Endothelial cell of umbilical vein (primary cell): ENCODE measurements at regions not wholly inside any gene's neighbourhood (a gene's known extent, or its start where the extent isn't known, plus 50 kb on each side); places are given as distances from the start of the nearest gene placed in this dataset.

Source experiments
- BruUV-seq: library from RNA; stranded (reverse); fragments of 400-500 nt; replicated peaks from 2 replicates; lab custom pipeline; 2021; lab: Mats Ljungman, UMichigan
- CTCF ChIA-PET: fragments of 300-600, 350-600 bp; sonication (Branson Sonifier 250); formaldehyde crosslinking; loops from one replicate; lab custom pipeline; 2021; ENCODE audit warnings: antibody characterized with exemption, inconsistent platforms; lab: Charles Lee
- POLR2A ChIA-PET: fragments of 300-600, 350-600 bp; sonication (Branson Sonifier 250); formaldehyde crosslinking; loops from one replicate; lab custom pipeline; 2021; ENCODE audit warnings: antibody characterized with exemption, inconsistent platforms; lab: Charles Lee
- DNase-seq: peaks from one replicate; pipeline ENCODE4 v3.0.0-alpha.2; 2011; ENCODE audit warnings: low read depth, low spot score
- FAIRE-seq: peaks from 2 replicates; lab custom pipeline; 2011; peaks lifted over from hg19 to GRCh38; lab: Jason Lieb, UNC
- H2AFZ ChIP-seq: 2 replicates; pipeline ENCODE4 v1.6.0; 2012; ENCODE audit warnings: low read depth, low read length, control low read depth, inconsistent platforms
- H3K27ac ChIP-seq: 2 replicates; pipeline ENCODE4 v1.5.1; 2011; ENCODE audit warnings: low read depth, mild to moderate bottlenecking, control low read depth, low read length, moderate library complexity; ENCODE audit not compliant: insufficient read depth
- H3K27me3 ChIP-seq, 2 experiments: 2 replicates each; pipeline versions ENCODE4 v1.6.0 to v1.6.1; 2011; ENCODE audit warnings: low read length in 2 of 2, mixed read lengths in 1 of 2; ENCODE audit not compliant: control insufficient read depth in 2 of 2, insufficient read depth in 2 of 2
- H3K36me3 ChIP-seq, 2 experiments: 2 replicates in 1 of 2; 3 replicates in 1 of 2; pipeline ENCODE4 v1.5.1; 2011; ENCODE audit warnings: low read length in 2 of 2, mild to moderate bottlenecking in 1 of 2, moderate library complexity in 1 of 2; ENCODE audit not compliant: control insufficient read depth in 2 of 2, insufficient read depth in 2 of 2; ENCODE audit errors: extremely low read depth in 1 of 2
- H3K4me1 ChIP-seq: 3 replicates; pipeline ENCODE4 v1.5.1; 2011; ENCODE audit warnings: mild to moderate bottlenecking, low read length; ENCODE audit not compliant: control insufficient read depth, insufficient read depth; ENCODE audit errors: extremely low read depth
- H3K4me2 ChIP-seq: 2 replicates; pipeline ENCODE4 v1.6.1; 2011; ENCODE audit warnings: low read length, control low read depth, mixed read lengths; ENCODE audit not compliant: insufficient read depth
- H3K4me3 ChIP-seq, 3 experiments: fragments of 200-600 bp in 1 of 3; sonication (generic), shearing (Covaris generic) in 1 of 3; replicated peaks in 1 of 3; 2 replicates each; pipeline ENCODE4 v1.5.1; 2011 to 2016; ENCODE audit warnings: control low read depth in 3 of 3, low read length in 3 of 3, mild to moderate bottlenecking in 2 of 3, inconsistent platforms in 1 of 3, low read depth in 1 of 3, moderate library complexity in 1 of 3; ENCODE audit not compliant: insufficient read depth in 1 of 3
- H3K79me2 ChIP-seq: 2 replicates; pipeline ENCODE4 v1.6.0; 2012; ENCODE audit warnings: low read length, inconsistent platforms; ENCODE audit not compliant: control insufficient read depth, insufficient read depth
- H3K9ac ChIP-seq: replicated peaks from 2 replicates; pipeline ENCODE3; 2011; ENCODE audit warnings: low read length, control low read depth; ENCODE audit not compliant: insufficient read depth; ENCODE audit errors: extremely low read depth
- H3K9me1 ChIP-seq: replicated peaks from 3 replicates; pipeline ENCODE4 v1.6.0; 2011; ENCODE audit warnings: mild to moderate bottlenecking, low read length; ENCODE audit not compliant: control insufficient read depth, insufficient read depth; ENCODE audit errors: extremely low read depth
- H3K9me3 ChIP-seq: replicated peaks from 2 replicates; pipeline ENCODE4 v1.5.1; 2012; ENCODE audit warnings: low read length, inconsistent platforms; ENCODE audit not compliant: control insufficient read depth, insufficient read depth
- H4K20me1 ChIP-seq: replicated peaks from 2 replicates; pipeline ENCODE3; 2011; ENCODE audit warnings: mild to moderate bottlenecking, low read length; ENCODE audit not compliant: control insufficient read depth, insufficient read depth; ENCODE audit errors: extremely low read depth
- CTCF ChIP-seq, 2 donors: IDR thresholded peaks; 1 replicate in 1 of 2; 2 replicates in 1 of 2; pipeline ENCODE4 v1.5.1; 2011; ENCODE audit warnings: low read length in 2 of 2, mild to moderate bottlenecking in 2 of 2, moderate library complexity in 2 of 2, control low read depth in 1 of 2, inconsistent platforms in 1 of 2, low read depth in 1 of 2; ENCODE audit not compliant: insufficient read depth in 1 of 2; ENCODE audit errors: extremely low read depth in 1 of 2
- EZH2 ChIP-seq: IDR thresholded peaks from 2 replicates; pipeline ENCODE4 v1.6.1; 2012; ENCODE audit warnings: borderline replicate concordance, low read depth, mild to moderate bottlenecking, moderate library complexity, low read length, inconsistent platforms; ENCODE audit not compliant: severe bottlenecking
- FOS ChIP-seq: IDR thresholded peaks from 2 replicates; pipeline ENCODE4 v1.6.1; 2011; ENCODE audit warnings: mild to moderate bottlenecking, low read length, moderate library complexity, borderline replicate concordance; ENCODE audit not compliant: insufficient read depth
- GATA2 ChIP-seq: IDR thresholded peaks from 2 replicates; pipeline ENCODE4 v1.7.0; 2011; ENCODE audit warnings: low read depth, mild to moderate bottlenecking, moderate library complexity, mixed read lengths, low read length; ENCODE audit not compliant: insufficient read length, insufficient read depth
- JUN ChIP-seq: IDR thresholded peaks from 2 replicates; pipeline ENCODE4 v1.6.1; 2011; ENCODE audit warnings: borderline replicate concordance, low read depth; ENCODE audit not compliant: insufficient read length, insufficient read depth
- MAX ChIP-seq: IDR thresholded peaks from 2 replicates; pipeline ENCODE4 v1.6.1; 2011; ENCODE audit not compliant: insufficient read depth, insufficient read length
- MYC ChIP-seq: IDR thresholded peaks from one replicate; pipeline ENCODE4 v1.6.1; 2011; ENCODE audit warnings: mild to moderate bottlenecking, low read depth, low read length
- POLR2A ChIP-seq: IDR thresholded peaks from 2 replicates; pipeline ENCODE4 v1.6.1; 2012; ENCODE audit warnings: low read depth, mild to moderate bottlenecking, control low read depth, low read length
- POLR2AphosphoS5 ChIP-seq: IDR thresholded peaks from 2 replicates; pipeline ENCODE4 v1.6.1; 2012; ENCODE audit warnings: low read depth, mild to moderate bottlenecking, control low read depth, low read length, moderate library complexity; ENCODE audit not compliant: insufficient read depth
- dilution Hi-C: fragments of 300-500 bp; cut with MboI; formaldehyde crosslinking; loops from one replicate; pipeline ENCODE4 v1.15.0; 2019; ENCODE audit warnings: low sequenced_read_pairs; ENCODE audit not compliant: extremely low pct_ligation_motif_present
- intact Hi-C: fragments of 100-400 bp; cut with micrococcal nuclease; formaldehyde crosslinking; loops from one replicate; pipeline ENCODE4 v1.10.0; 2022

GRCh38 chr6:98124171-98124570 is 710.2 kb upstream of the POU3F2 start:
- dilution Hi-C loops, result no loop called here

More at GRCh38 chr6:98124171-98124570, 710.2 kb upstream of the POU3F2 start:
- DNase-seq, result no peak
- Histone ChIP-seq H3K36me3 (no peaks in the 10 kb centered on the region), H3K4me2 (no peak overlapping the region), H3K27me3 (no peaks in the 10 kb centered on the region), H3K4me3 (no peak overlapping the region), H3K79me2 (no peaks in the 10 kb centered on the region), H2AFZ (no peak overlapping the region), H3K27ac (no peak overlapping the region), H4K20me1 (no peaks in the 10 kb centered on the region), H3K9me3 (no peaks in the 10 kb centered on the region), H3K9me1 (no peaks in the 10 kb centered on the region), H3K9ac (no peak overlapping the region), H3K4me1 (no peaks in the 10 kb centered on the region)
- ChIA-PET CTCF (no interaction called here), POLR2A (no interaction called here)
- no peak for TF ChIP-seq MAX
- no peak for TF ChIP-seq MYC
- no peak for TF ChIP-seq EZH2
- TF ChIP-seq GATA2, result no peak
- no peak for TF ChIP-seq POLR2AphosphoS5
- no peak for TF ChIP-seq CTCF (IDR thresholded peaks at IDR 0.05; ENCODE audit: extremely low read depth in 1 of 2, insufficient read depth in 1 of 2, low read depth in 1 of 2, low read length in 2 of 2)
- TF ChIP-seq JUN, result no peak
- TF ChIP-seq FOS, result no peak
- no peak for TF ChIP-seq POLR2A
- no peak for FAIRE-seq
- intact Hi-C loops, result no loop called here
- BruUV-seq, result no TSS peak
